ENCODE measurements at regions not wholly inside any gene's neighbourhood (a gene's known extent, or its start where the extent isn't known, plus 50 kb on each side); places are given as distances from the start of the nearest gene placed in this dataset.

- Histone ChIP-seq H3K27ac (ENCODE audit: low read length) (no peak overlapping the region), H4K20me1 (ENCODE audit: insufficient read depth, low read depth, low read length) (no peaks in the 10 kb centered on the region), H2AFZ (ENCODE audit: low read length) (no peak overlapping the region), H3K9ac (ENCODE audit: low read length) (no peak overlapping the region), H3K9me2 (replicated peaks; ENCODE audit: insufficient read depth, low read length) (no peaks in the 10 kb centered on the region), H3K27me3 (ENCODE audit: low read length) (no peaks in the 10 kb centered on the region), H3K4me1 (ENCODE audit: low read length) (no peaks in the 10 kb centered on the region), H3K4me3 (ENCODE audit: low read length) (no peak overlapping the region), H3K79me2 (ENCODE audit: low read length) (no peaks in the 10 kb centered on the region), H3K4me2 (ENCODE audit: low read depth, low read length, poor library complexity, severe bottlenecking) (no peak overlapping the region), H3K36me3 (ENCODE audit: insufficient read depth, low read length) (no peaks in the 10 kb centered on the region), H3K9me3 (ENCODE audit: low read length) (no peaks in the 10 kb centered on the region)
- DNase-seq = no peak
Observed at GRCh38 chr2:122595065-122595464, 839.6 kb downstream of the TSN start.

- Histone ChIP-seq H3K9me3 (ENCODE audit: low read length) (no peaks in the 10 kb centered on the region), H3K27ac (ENCODE audit: low read length) (no peak overlapping the region), H3K36me3 (ENCODE audit: insufficient read depth, low read length) (no peaks in the 10 kb centered on the region), H3K4me3 (ENCODE audit: low read length) (no peak overlapping the region), H3K4me2 (ENCODE audit: low read depth, low read length, poor library complexity, severe bottlenecking) (no peak overlapping the region), H2AFZ (ENCODE audit: low read length) (no peak overlapping the region), H3K27me3 (ENCODE audit: low read length) (no peaks in the 10 kb centered on the region), H3K9ac (ENCODE audit: low read length) (no peak overlapping the region), H3K9me2 (replicated peaks; ENCODE audit: insufficient read depth, low read length) (no peaks in the 10 kb centered on the region), H3K79me2 (ENCODE audit: low read length) (no peaks in the 10 kb centered on the region), H4K20me1 (ENCODE audit: insufficient read depth, low read depth, low read length) (no peaks in the 10 kb centered on the region), H3K4me1 (ENCODE audit: low read length) (no peaks in the 10 kb centered on the region)
- no peak for DNase-seq
Observed at GRCh38 chr2:122596598-122596997, 841.1 kb downstream of the TSN start.

DNA sequence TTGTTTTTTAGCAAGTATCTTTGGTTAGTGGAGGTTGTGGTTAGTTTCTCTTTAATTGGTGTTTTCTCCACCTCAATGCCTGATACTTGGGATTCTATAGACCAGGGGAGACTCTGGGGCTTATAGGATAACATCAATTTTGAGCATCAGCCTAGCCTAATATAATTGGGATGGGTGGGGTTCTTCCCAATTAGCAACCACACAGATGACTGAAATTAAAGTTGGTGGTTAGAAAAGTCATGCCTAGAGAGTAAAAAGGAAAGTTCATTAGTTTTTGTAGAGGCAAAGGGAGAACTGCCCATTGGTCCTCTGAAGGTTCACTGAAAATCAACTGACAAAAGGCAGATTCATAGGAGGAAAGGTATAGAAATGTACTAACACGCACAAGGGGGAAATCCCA is 843.3 kb downstream of the TSN start:
- Histone ChIP-seq H3K4me3 (ENCODE audit: low read length) (no peak overlapping the region), H3K4me1 (ENCODE audit: low read length) (no peaks in the 10 kb centered on the region), H4K20me1 (ENCODE audit: insufficient read depth, low read depth, low read length) (no peaks in the 10 kb centered on the region)

DNA sequence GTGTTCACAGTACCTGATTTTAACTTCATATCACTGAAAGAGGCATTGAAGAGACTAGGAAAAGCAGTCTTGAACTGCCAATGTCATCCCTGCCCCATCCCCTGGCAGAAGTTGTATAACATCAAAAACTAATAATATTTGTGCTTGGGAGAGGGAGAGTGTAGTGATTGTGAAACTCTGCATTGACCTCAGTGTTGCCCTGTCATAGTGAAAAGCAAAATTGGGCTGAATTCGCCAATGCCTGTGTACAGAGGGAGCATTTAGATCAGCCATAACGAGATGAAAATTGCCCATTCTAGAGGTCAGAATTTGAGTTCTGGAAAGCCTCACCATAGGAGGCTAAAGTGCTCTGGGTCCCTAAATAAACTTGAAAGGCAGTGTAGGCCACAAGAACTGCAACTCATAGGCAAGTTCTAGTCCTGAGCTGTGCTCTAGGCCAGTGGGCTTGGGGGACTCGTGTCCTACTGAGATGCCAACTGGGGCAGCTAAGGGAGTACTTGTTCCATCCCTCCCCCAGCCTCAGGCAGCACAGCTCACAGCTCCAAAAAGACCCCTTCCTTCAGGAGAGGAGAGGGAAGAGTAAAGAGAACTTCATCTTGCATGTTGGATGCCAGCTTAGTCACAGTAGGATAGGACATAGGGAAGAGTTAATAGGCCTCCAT is 855.6 kb downstream of the TSN start:
- Histone ChIP-seq H2AFZ (ENCODE audit: low read length) (no peak overlapping the region), H3K4me2 (ENCODE audit: low read depth, low read length, poor library complexity, severe bottlenecking) (no peak overlapping the region), H3K27me3 (ENCODE audit: low read length) (no peaks in the 10 kb centered on the region), H3K9me2 (replicated peaks; ENCODE audit: insufficient read depth, low read length) (no peaks in the 10 kb centered on the region), H3K36me3 (ENCODE audit: insufficient read depth, low read length) (no peaks in the 10 kb centered on the region), H3K9me3 (ENCODE audit: low read length) (no peaks in the 10 kb centered on the region), H3K27ac (ENCODE audit: low read length) (no peak overlapping the region), H3K9ac (ENCODE audit: low read length) (no peak overlapping the region), H3K4me3 (ENCODE audit: low read length) (no peak overlapping the region), H4K20me1 (ENCODE audit: insufficient read depth, low read depth, low read length) (no peaks in the 10 kb centered on the region), H3K4me1 (ENCODE audit: low read length) (no peaks in the 10 kb centered on the region), H3K79me2 (ENCODE audit: low read length) (no peaks in the 10 kb centered on the region)
- no peak for DNase-seq

More for the DNA sequence above, 843.3 kb downstream of the TSN start:
- H3K36me3 ChIP-seq (ENCODE audit: insufficient read depth, low read length) = no peaks in the 10 kb centered on the region
- H3K9ac ChIP-seq (ENCODE audit: low read length) = no peak overlapping the region
- no peaks in the 10 kb centered on the region for H3K9me3 ChIP-seq (ENCODE audit: low read length)
- H3K9me2 ChIP-seq (replicated peaks; ENCODE audit: insufficient read depth, low read length) = no peaks in the 10 kb centered on the region
- no peaks in the 10 kb centered on the region for H3K27me3 ChIP-seq (ENCODE audit: low read length)
- no peak overlapping the region for H3K27ac ChIP-seq (ENCODE audit: low read length)
- H3K4me2 ChIP-seq (ENCODE audit: low read depth, low read length, poor library complexity, severe bottlenecking) = no peak overlapping the region
- no peak overlapping the region for H2AFZ ChIP-seq (ENCODE audit: low read length)
- no peak for DNase-seq
- no peaks in the 10 kb centered on the region for H3K79me2 ChIP-seq (ENCODE audit: low read length)

GRCh38 chr2:122622934-122623333 is 867.5 kb downstream of the TSN start:
- Histone ChIP-seq H3K4me1 (ENCODE audit: low read length) (no peaks in the 10 kb centered on the region), H3K4me2 (ENCODE audit: low read depth, low read length, poor library complexity, severe bottlenecking) (no peak overlapping the region), H2AFZ (ENCODE audit: low read length) (no peak overlapping the region), H3K4me3 (ENCODE audit: low read length) (no peak overlapping the region), H3K9me2 (replicated peaks; ENCODE audit: insufficient read depth, low read length) (no peaks in the 10 kb centered on the region), H3K9me3 (ENCODE audit: low read length) (peaks cover 6% of the 10 kb centered on the region; the same call in 1 of the 2 replicates), H3K9ac (ENCODE audit: low read length) (no peak overlapping the region), H3K79me2 (ENCODE audit: low read length) (no peaks in the 10 kb centered on the region), H4K20me1 (ENCODE audit: insufficient read depth, low read depth, low read length) (no peaks in the 10 kb centered on the region), H3K36me3 (ENCODE audit: insufficient read depth, low read length) (no peaks in the 10 kb centered on the region), H3K27ac (ENCODE audit: low read length) (no peak overlapping the region), H3K27me3 (ENCODE audit: low read length) (no peaks in the 10 kb centered on the region)
- DNase-seq = no peak

- Histone ChIP-seq H4K20me1 (ENCODE audit: insufficient read depth, low read depth, low read length) (no peaks in the 10 kb centered on the region), H3K9me2 (replicated peaks; ENCODE audit: insufficient read depth, low read length) (no peaks in the 10 kb centered on the region), H3K36me3 (ENCODE audit: insufficient read depth, low read length) (no peaks in the 10 kb centered on the region), H3K4me1 (ENCODE audit: low read length) (no peaks in the 10 kb centered on the region), H3K79me2 (ENCODE audit: low read length) (no peaks in the 10 kb centered on the region), H3K4me3 (ENCODE audit: low read length) (no peak overlapping the region), H3K9ac (ENCODE audit: low read length) (no peak overlapping the region), H3K27ac (ENCODE audit: low read length) (no peak overlapping the region), H3K9me3 (ENCODE audit: low read length) (no peaks in the 10 kb centered on the region), H3K4me2 (ENCODE audit: low read depth, low read length, poor library complexity, severe bottlenecking) (no peak overlapping the region), H3K27me3 (ENCODE audit: low read length) (0 out of 2 replicates have a peak, but pooled peaks cover 2% of the 10 kb centered on the region), H2AFZ (ENCODE audit: low read length) (no peak overlapping the region)
- no peak for DNase-seq
Observed at GRCh38 chr2:122627388-122627787, 871.9 kb downstream of the TSN start.

GRCh38 chr2:122634256-122634655 is 878.8 kb downstream of the TSN start:
- DNase-seq = no peak
- no peak overlapping the region for H2AFZ ChIP-seq (ENCODE audit: low read length)
- no peak overlapping the region for H3K27ac ChIP-seq (ENCODE audit: low read length)
- H3K27me3 ChIP-seq (ENCODE audit: low read length) = 0 out of 2 replicates have a peak, but pooled peaks cover 2% of the 10 kb centered on the region
- H3K9me2 ChIP-seq (replicated peaks; ENCODE audit: insufficient read depth, low read length) = no peaks in the 10 kb centered on the region
- H3K9ac ChIP-seq (ENCODE audit: low read length) = no peak overlapping the region
- H3K36me3 ChIP-seq (ENCODE audit: insufficient read depth, low read length) = no peaks in the 10 kb centered on the region
- H3K9me3 ChIP-seq (ENCODE audit: low read length) = no peaks in the 10 kb centered on the region
- no peaks in the 10 kb centered on the region for H3K79me2 ChIP-seq (ENCODE audit: low read length)
- H3K4me1 ChIP-seq (ENCODE audit: low read length) = no peaks in the 10 kb centered on the region
- H3K4me3 ChIP-seq (ENCODE audit: low read length) = no peak overlapping the region
- no peak overlapping the region for H3K4me2 ChIP-seq (ENCODE audit: low read depth, low read length, poor library complexity, severe bottlenecking)
- no peaks in the 10 kb centered on the region for H4K20me1 ChIP-seq (ENCODE audit: insufficient read depth, low read depth, low read length)

- Histone ChIP-seq H4K20me1 (ENCODE audit: insufficient read depth, low read depth, low read length) (no peaks in the 10 kb centered on the region), H3K4me1 (ENCODE audit: low read length) (no peaks in the 10 kb centered on the region), H2AFZ (ENCODE audit: low read length) (no peak overlapping the region), H3K79me2 (ENCODE audit: low read length) (no peaks in the 10 kb centered on the region), H3K9ac (ENCODE audit: low read length) (no peak overlapping the region), H3K9me2 (replicated peaks; ENCODE audit: insufficient read depth, low read length) (no peaks in the 10 kb centered on the region), H3K9me3 (ENCODE audit: low read length) (no peaks in the 10 kb centered on the region), H3K27me3 (ENCODE audit: low read length) (no peaks in the 10 kb centered on the region), H3K4me2 (ENCODE audit: low read depth, low read length, poor library complexity, severe bottlenecking) (no peak overlapping the region), H3K4me3 (ENCODE audit: low read length) (no peak overlapping the region), H3K27ac (ENCODE audit: low read length) (no peak overlapping the region), H3K36me3 (ENCODE audit: insufficient read depth, low read length) (no peaks in the 10 kb centered on the region)
- no peak for DNase-seq
Observed at GRCh38 chr2:122634920-122635319, 879.5 kb downstream of the TSN start.
